Thyroid gland (tissue), 4 donors: ENCODE measurements at regions not wholly inside any gene's neighbourhood (a gene's known extent, or its start where the extent isn't known, plus 50 kb on each side); places are given as distances from the start of the nearest gene placed in this dataset.

Experiments
- POLR2A ChIP-seq, 2 donors: fragments of 450-650 bp; IDR thresholded peaks; one replicate each; pipeline ENCODE4 v1.6.1; 2017; ENCODE audit warnings: antibody characterized with exemption in 2 of 2, mild to moderate bottlenecking in 2 of 2, moderate library complexity in 1 of 2
- TF ChIP-seq, protein P1 (sequence below), 6 experiments: fragments of 200-600 bp in 3 of 6; fragments of 450-650 bp in 3 of 6; sonication (generic) in 3 of 6; IDR thresholded peaks; one replicate each; pipeline ENCODE4 v1.5.1; 2016 to 2019; ENCODE audit warnings: antibody characterized with exemption in 6 of 6, mild to moderate bottlenecking in 2 of 6, inconsistent platforms in 1 of 6, moderate library complexity in 1 of 6

DNA sequence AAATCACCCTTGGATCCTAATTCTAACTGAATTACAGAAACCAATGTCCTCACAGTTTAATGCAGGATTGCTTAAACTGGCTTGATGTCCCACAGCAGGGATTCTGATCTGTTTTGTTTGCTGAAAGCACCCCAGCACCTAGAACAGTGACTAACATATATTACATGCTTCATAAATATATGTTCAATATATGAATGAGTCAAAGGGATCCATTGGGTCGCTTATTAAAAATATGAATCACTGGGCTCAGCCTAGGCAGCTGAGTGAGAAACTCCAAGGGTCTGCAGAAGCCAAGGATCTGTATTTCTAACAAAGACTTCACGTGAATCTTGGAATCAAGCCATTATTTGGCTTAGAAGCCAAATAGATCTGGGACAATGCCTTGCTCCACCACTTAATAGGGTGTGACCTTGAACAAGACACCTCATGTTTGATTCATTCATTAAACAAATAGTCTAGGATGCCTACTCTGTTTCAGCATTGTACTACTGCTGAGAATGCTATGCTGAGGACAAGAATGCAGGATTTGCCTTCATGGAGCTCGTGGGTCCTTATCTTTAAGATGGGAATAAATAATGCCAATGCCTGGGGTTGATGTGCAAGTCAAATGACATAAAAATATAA is 103.4 kb upstream of the DLX6 start:
- TF ChIP-seq, protein P1, sequence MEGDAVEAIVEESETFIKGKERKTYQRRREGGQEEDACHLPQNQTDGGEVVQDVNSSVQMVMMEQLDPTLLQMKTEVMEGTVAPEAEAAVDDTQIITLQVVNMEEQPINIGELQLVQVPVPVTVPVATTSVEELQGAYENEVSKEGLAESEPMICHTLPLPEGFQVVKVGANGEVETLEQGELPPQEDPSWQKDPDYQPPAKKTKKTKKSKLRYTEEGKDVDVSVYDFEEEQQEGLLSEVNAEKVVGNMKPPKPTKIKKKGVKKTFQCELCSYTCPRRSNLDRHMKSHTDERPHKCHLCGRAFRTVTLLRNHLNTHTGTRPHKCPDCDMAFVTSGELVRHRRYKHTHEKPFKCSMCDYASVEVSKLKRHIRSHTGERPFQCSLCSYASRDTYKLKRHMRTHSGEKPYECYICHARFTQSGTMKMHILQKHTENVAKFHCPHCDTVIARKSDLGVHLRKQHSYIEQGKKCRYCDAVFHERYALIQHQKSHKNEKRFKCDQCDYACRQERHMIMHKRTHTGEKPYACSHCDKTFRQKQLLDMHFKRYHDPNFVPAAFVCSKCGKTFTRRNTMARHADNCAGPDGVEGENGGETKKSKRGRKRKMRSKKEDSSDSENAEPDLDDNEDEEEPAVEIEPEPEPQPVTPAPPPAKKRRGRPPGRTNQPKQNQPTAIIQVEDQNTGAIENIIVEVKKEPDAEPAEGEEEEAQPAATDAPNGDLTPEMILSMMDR (IDR thresholded peaks at IDR 0.05): no peak
- no peak for TF ChIP-seq POLR2A (IDR thresholded peaks at IDR 0.05)
